ENCODE measurements at regions not wholly inside any gene's neighbourhood (a gene's known extent, or its start where the extent isn't known, plus 50 kb on each side); places are given as distances from the start of the nearest gene placed in this dataset.
A peak's percentile ranks its signal among the peaks of the same experiment; 100 is the strongest.

- TF ChIP-seq ZNF7 (CRISPR knock-in tag; IDR thresholded peaks at IDR 0.05) (no peak; the same call in 1 of the 2 replicates), MLXIP (CRISPR knock-in tag; IDR thresholded peaks at IDR 0.05; ENCODE audit: borderline replicate concordance) (no peak), CENPBD1 (CRISPR knock-in tag; IDR thresholded peaks at IDR 0.05; ENCODE audit: borderline replicate concordance, low read depth) (no peak; the same call in 1 of the 2 replicates), ZNF143 (CRISPR knock-in tag; IDR thresholded peaks at IDR 0.05) (peak; percentile 58; the same call in 1 of the 2 replicates), ZBTB42 (CRISPR knock-in tag; IDR thresholded peaks at IDR 0.05) (0 out of 2 replicates have a peak, but pooled peaks have one; percentile 46), SNAPC5 (CRISPR knock-in tag; IDR thresholded peaks at IDR 0.05; ENCODE audit: borderline replicate concordance) (no peak), ZNF142 (CRISPR knock-in tag; IDR thresholded peaks at IDR 0.05) (peak; percentile 73; the same call in 1 of the 2 replicates), ZNF160 (CRISPR knock-in tag; IDR thresholded peaks at IDR 0.05) (peak; percentile 75; the same call in 1 of the 2 replicates), HIVEP1 (CRISPR knock-in tag; IDR thresholded peaks at IDR 0.05) (peak; percentile 90), ZNF883 (CRISPR knock-in tag; IDR thresholded peaks at IDR 0.05; ENCODE audit: not compliant biosample characterization) (peak; percentile 87), ZNF691 (CRISPR knock-in tag; IDR thresholded peaks at IDR 0.05; ENCODE audit: borderline replicate concordance, low read depth) (peak; percentile 80; the same call in 1 of the 2 replicates), SMAD9 (CRISPR knock-in tag; IDR thresholded peaks at IDR 0.05) (no peak), CEBPG (CRISPR knock-in tag; IDR thresholded peaks at IDR 0.05) (peak; percentile 60), EEA1 (CRISPR knock-in tag; IDR thresholded peaks at IDR 0.05; ENCODE audit: borderline replicate concordance) (no peak), ZNF598 (CRISPR knock-in tag; IDR thresholded peaks at IDR 0.05; ENCODE audit: borderline replicate concordance) (peak; percentile 96), HOXA7 (CRISPR knock-in tag; IDR thresholded peaks at IDR 0.05) (no peak), POLR2A (IDR thresholded peaks at IDR 0.05; ENCODE audit: insufficient read depth in 1 of 2, low read depth in 2 of 2, low read length in 2 of 2) (no peak), MIXL1 (CRISPR knock-in tag; IDR thresholded peaks at IDR 0.05) (peak; percentile 96), MTA3 (CRISPR knock-in tag; IDR thresholded peaks at IDR 0.05) (no peak)
Measured at GRCh38 chr6:27772261-27773001, 139.8 kb downstream of the OR2B2 start (continued).

Measured in HepG2 (cell line).